ENCODE measurements at regions not wholly inside any gene's neighbourhood (a gene's known extent, or its start where the extent isn't known, plus 50 kb on each side); places are given as distances from the start of the nearest gene placed in this dataset.

DNA sequence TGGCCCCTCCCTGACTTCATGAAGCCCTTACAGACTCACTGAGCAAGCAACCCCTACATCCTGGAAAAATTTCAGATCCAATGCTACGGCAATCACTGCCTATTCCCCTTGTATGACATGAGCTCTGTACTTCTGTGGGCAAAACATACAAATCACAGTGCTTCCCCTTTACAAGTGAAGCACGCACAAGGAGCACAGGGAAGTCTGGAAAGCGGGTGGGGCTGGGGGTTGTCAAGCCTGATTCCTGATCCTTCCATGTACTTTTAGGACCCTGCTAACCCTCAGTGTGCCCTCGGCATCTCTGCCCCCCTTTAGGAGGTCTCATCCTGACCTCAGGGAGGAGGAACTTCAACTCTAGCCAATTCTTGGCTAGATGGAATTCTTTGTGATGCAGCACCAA is 405.7 kb upstream of the POU3F1 start:
- WGBS (ENCODE audit: extremely low coverage, insufficient coverage, insufficient read length): no CpG with 5 or more reads among the region's 4 CpGs
- H2BK120ac ChIP-seq (ENCODE audit: insufficient read depth, low read length, poor library complexity): no peak overlapping the region
- no peak overlapping the region for H4K91ac ChIP-seq (ENCODE audit: low read depth, low read length)
- no peak overlapping the region for H3K23ac ChIP-seq (ENCODE audit: low read length)
- no peak overlapping the region for H2BK5ac ChIP-seq (ENCODE audit: low read depth, low read length, poor library complexity)
- no peak for DNase-seq
- H3K4me3 ChIP-seq (ENCODE audit: low read depth, low read length): no peak overlapping the region
- no peaks in the 10 kb centered on the region for H3K27me3 ChIP-seq (ENCODE audit: insufficient read depth, low read length)
- H3K14ac ChIP-seq (ENCODE audit: low read length): no peak overlapping the region
- peaks cover 4% of the 10 kb centered on the region for H3K9me3 ChIP-seq (ENCODE audit: insufficient read depth, low read depth, low read length)
- peaks cover 2 to 3% of the 10 kb centered on the region in 2 experiments for H3K4me1 ChIP-seq (ENCODE audit: control insufficient read depth in 1 of 2, insufficient read depth in 2 of 2, low read length in 2 of 2)
- no peaks in the 10 kb centered on the region for H3K79me2 ChIP-seq (ENCODE audit: control insufficient read depth, insufficient read depth, low read length, poor library complexity)
- H4K8ac ChIP-seq (ENCODE audit: low read depth, low read length): no peak overlapping the region
- no peaks in the 10 kb centered on the region for H3K36me3 ChIP-seq (ENCODE audit: control insufficient read depth in 1 of 2, insufficient read depth in 2 of 2, low read length in 2 of 2)
- no peak overlapping the region for H4K12ac ChIP-seq (ENCODE audit: low read depth, low read length)
- no peak overlapping the region for H2AK5ac ChIP-seq (ENCODE audit: low read length)
- H3K4ac ChIP-seq (ENCODE audit: low read depth, low read length): no peak overlapping the region
- no peak overlapping the region for H3K27ac ChIP-seq (ENCODE audit: low read depth, low read length)
- no peaks in the 10 kb centered on the region for H3K79me1 ChIP-seq (ENCODE audit: low read length)
- H3K9ac ChIP-seq (ENCODE audit: low read length): no peak overlapping the region
- H3K18ac ChIP-seq (ENCODE audit: low read length): no peak overlapping the region
- H3K4me2 ChIP-seq (ENCODE audit: low read length): no peak overlapping the region
- no peak overlapping the region for H2AFZ ChIP-seq (ENCODE audit: insufficient read depth, low read length, poor library complexity)
- no peak overlapping the region for H2BK12ac ChIP-seq (ENCODE audit: low read length)

DNA sequence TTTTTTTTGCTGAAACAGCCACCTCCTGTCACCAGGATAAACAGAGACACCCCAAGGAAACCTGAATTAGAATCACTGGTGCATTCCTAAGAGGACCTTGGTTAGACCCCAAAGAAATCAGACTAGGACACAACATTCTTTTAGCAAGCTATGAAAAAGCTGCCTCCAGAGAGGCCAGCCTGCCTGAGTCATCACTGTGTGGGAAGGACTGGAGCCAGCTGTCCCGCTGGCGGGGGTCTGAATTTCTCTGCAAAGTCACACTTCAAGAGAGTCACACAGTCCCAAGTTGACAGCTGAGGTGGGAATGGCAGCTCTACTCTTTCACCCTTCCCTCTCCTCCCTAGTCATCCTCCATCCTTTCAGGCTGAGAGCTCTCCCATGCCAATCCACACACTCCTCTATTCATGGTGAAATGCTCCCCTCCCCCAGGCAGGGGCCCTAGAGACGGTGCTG is 405.0 kb upstream of the POU3F1 start:
- no peak overlapping the region for H4K8ac ChIP-seq (ENCODE audit: low read depth, low read length)
- no peak overlapping the region for H3K4me3 ChIP-seq (ENCODE audit: low read depth, low read length)
- H4K91ac ChIP-seq (ENCODE audit: low read depth, low read length): no peak overlapping the region
- H4K12ac ChIP-seq (ENCODE audit: low read depth, low read length): no peak overlapping the region
- no CpG with 5 or more reads among the region's 3 CpGs for WGBS (ENCODE audit: extremely low coverage, insufficient coverage, insufficient read length)
- H3K79me2 ChIP-seq (ENCODE audit: control insufficient read depth, insufficient read depth, low read length, poor library complexity): no peaks in the 10 kb centered on the region
- H3K79me1 ChIP-seq (ENCODE audit: low read length): no peaks in the 10 kb centered on the region
- peaks cover 4% of the 10 kb centered on the region for H3K9me3 ChIP-seq (ENCODE audit: insufficient read depth, low read depth, low read length)
- H3K9ac ChIP-seq (ENCODE audit: low read length): no peak overlapping the region
- no peak overlapping the region for H3K4ac ChIP-seq (ENCODE audit: low read depth, low read length)
- H3K27me3 ChIP-seq (ENCODE audit: insufficient read depth, low read length): no peaks in the 10 kb centered on the region
- no peak overlapping the region for H3K18ac ChIP-seq (ENCODE audit: low read length)
- H2AK5ac ChIP-seq (ENCODE audit: low read length): no peak overlapping the region
- H3K23ac ChIP-seq (ENCODE audit: low read length): no peak overlapping the region
- H3K4me1 ChIP-seq (ENCODE audit: control insufficient read depth in 1 of 2, insufficient read depth in 2 of 2, low read length in 2 of 2): peaks cover 2 to 3% of the 10 kb centered on the region in 2 experiments
- H2BK5ac ChIP-seq (ENCODE audit: low read depth, low read length, poor library complexity): no peak overlapping the region
- H2BK120ac ChIP-seq (ENCODE audit: insufficient read depth, low read length, poor library complexity): no peak overlapping the region
- H3K14ac ChIP-seq (ENCODE audit: low read length): no peak overlapping the region
- H2AFZ ChIP-seq (ENCODE audit: insufficient read depth, low read length, poor library complexity): no peak overlapping the region
- no peak overlapping the region for H3K27ac ChIP-seq (ENCODE audit: low read depth, low read length)
- peak overlapping the region; percentile 7 for H3K4me2 ChIP-seq (ENCODE audit: low read length)
- no peak for DNase-seq
- H3K36me3 ChIP-seq (ENCODE audit: control insufficient read depth in 1 of 2, insufficient read depth in 2 of 2, low read length in 2 of 2): no peaks in the 10 kb centered on the region
- H2BK12ac ChIP-seq (ENCODE audit: low read length): no peak overlapping the region

DNA sequence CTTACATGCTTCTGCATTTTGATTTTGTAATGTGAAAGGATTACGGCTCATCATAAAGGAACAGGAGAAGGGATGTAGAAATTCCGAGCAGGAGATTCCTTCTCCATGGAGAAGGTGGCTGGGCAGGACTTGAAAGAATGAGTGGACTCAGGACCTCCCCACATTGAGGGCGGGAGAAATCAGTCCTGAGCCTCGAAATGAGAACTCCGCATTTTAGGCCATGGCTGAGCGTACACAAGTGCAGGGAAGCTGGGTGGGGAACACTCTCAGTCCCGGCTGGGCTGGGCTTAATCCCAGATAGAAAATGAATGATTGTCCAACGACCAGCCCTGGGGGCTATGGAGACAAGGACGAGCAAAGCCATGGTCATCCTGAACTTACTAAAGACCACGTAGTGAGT is 402.3 kb upstream of the POU3F1 start:
- no peak overlapping the region for H2BK12ac ChIP-seq (ENCODE audit: low read length)
- H4K12ac ChIP-seq (ENCODE audit: low read depth, low read length): no peak overlapping the region
- H3K4me3 ChIP-seq (ENCODE audit: low read depth, low read length): no peak overlapping the region
- H3K27ac ChIP-seq (ENCODE audit: low read depth, low read length): no peak overlapping the region
- WGBS (ENCODE audit: extremely low coverage, insufficient coverage, insufficient read length): no CpG with 5 or more reads among the region's 10 CpGs
- no peak overlapping the region for H3K4me2 ChIP-seq (ENCODE audit: low read length)
- DNase-seq: no peak
- H2AK5ac ChIP-seq (ENCODE audit: low read length): no peak overlapping the region
- no peaks in the 10 kb centered on the region for H3K79me2 ChIP-seq (ENCODE audit: control insufficient read depth, insufficient read depth, low read length, poor library complexity)
- H3K23ac ChIP-seq (ENCODE audit: low read length): no peak overlapping the region
- H2AFZ ChIP-seq (ENCODE audit: insufficient read depth, low read length, poor library complexity): no peak overlapping the region
- no peaks in the 10 kb centered on the region for H3K36me3 ChIP-seq (ENCODE audit: control insufficient read depth in 1 of 2, insufficient read depth in 2 of 2, low read length in 2 of 2)
- no peaks in the 10 kb centered on the region for H3K27me3 ChIP-seq (ENCODE audit: insufficient read depth, low read length)
- no peak overlapping the region for H4K91ac ChIP-seq (ENCODE audit: low read depth, low read length)
- H3K14ac ChIP-seq (ENCODE audit: low read length): no peak overlapping the region
- H2BK120ac ChIP-seq (ENCODE audit: insufficient read depth, low read length, poor library complexity): no peak overlapping the region
- H3K79me1 ChIP-seq (ENCODE audit: low read length): no peaks in the 10 kb centered on the region
- H4K8ac ChIP-seq (ENCODE audit: low read depth, low read length): no peak overlapping the region
- no peak overlapping the region for H3K4ac ChIP-seq (ENCODE audit: low read depth, low read length)
- H3K4me1 ChIP-seq (ENCODE audit: control insufficient read depth in 1 of 2, insufficient read depth in 2 of 2, low read length in 2 of 2): peaks cover 2 to 3% of the 10 kb centered on the region in 2 experiments
- H3K9me3 ChIP-seq (ENCODE audit: insufficient read depth, low read depth, low read length): no peaks in the 10 kb centered on the region
- no peak overlapping the region for H2BK5ac ChIP-seq (ENCODE audit: low read depth, low read length, poor library complexity)
- H3K9ac ChIP-seq (ENCODE audit: low read length): no peak overlapping the region
- no peak overlapping the region for H3K18ac ChIP-seq (ENCODE audit: low read length)

DNA sequence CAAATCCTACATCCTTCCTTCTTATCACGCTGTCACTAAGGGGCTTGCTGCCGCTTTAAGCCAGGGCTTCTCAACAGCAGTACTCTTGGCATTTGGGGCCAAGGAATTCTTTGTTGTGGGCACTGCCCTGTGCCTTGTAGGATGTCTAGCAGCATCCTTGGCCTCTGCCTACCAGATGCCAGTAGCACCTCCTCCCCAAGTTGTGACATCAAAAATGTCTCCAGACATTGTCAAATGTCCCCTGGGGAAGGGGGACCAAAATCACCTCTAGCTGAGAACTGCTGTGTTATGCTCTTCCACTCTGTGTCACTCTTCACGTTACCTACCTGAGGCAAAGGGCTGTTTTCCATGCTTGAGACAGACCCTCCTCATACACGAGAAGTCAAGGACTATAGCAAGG is 400.3 kb upstream of the POU3F1 start:
- no peak for DNase-seq
- H3K4me2 ChIP-seq (ENCODE audit: low read length): no peak overlapping the region
- no peak overlapping the region for H3K4ac ChIP-seq (ENCODE audit: low read depth, low read length)
- H3K23ac ChIP-seq (ENCODE audit: low read length): no peak overlapping the region
- no peaks in the 10 kb centered on the region for H3K9me3 ChIP-seq (ENCODE audit: insufficient read depth, low read depth, low read length)
- no peak overlapping the region for H2BK12ac ChIP-seq (ENCODE audit: low read length)
- H3K14ac ChIP-seq (ENCODE audit: low read length): no peak overlapping the region
- H2BK120ac ChIP-seq (ENCODE audit: insufficient read depth, low read length, poor library complexity): no peak overlapping the region
- no peak overlapping the region for H4K91ac ChIP-seq (ENCODE audit: low read depth, low read length)
- H3K27me3 ChIP-seq (ENCODE audit: insufficient read depth, low read length): no peaks in the 10 kb centered on the region
- H3K9ac ChIP-seq (ENCODE audit: low read length): no peak overlapping the region
- H4K8ac ChIP-seq (ENCODE audit: low read depth, low read length): no peak overlapping the region
- H2AK5ac ChIP-seq (ENCODE audit: low read length): no peak overlapping the region
- H3K4me1 ChIP-seq (ENCODE audit: control insufficient read depth in 1 of 2, insufficient read depth in 2 of 2, low read length in 2 of 2): peaks cover 2 to 3% of the 10 kb centered on the region in 2 experiments
- no peak overlapping the region for H3K4me3 ChIP-seq (ENCODE audit: low read depth, low read length)
- WGBS (ENCODE audit: extremely low coverage, insufficient coverage, insufficient read length): no CpG with 5 or more reads among the region's 4 CpGs
- H3K18ac ChIP-seq (ENCODE audit: low read length): no peak overlapping the region
- no peak overlapping the region for H3K27ac ChIP-seq (ENCODE audit: low read depth, low read length)
- no peak overlapping the region for H2BK5ac ChIP-seq (ENCODE audit: low read depth, low read length, poor library complexity)
- no peak overlapping the region for H2AFZ ChIP-seq (ENCODE audit: insufficient read depth, low read length, poor library complexity)
- H3K36me3 ChIP-seq (ENCODE audit: control insufficient read depth in 1 of 2, insufficient read depth in 2 of 2, low read length in 2 of 2): no peaks in the 10 kb centered on the region
- H4K12ac ChIP-seq (ENCODE audit: low read depth, low read length): no peak overlapping the region
- H3K79me2 ChIP-seq (ENCODE audit: control insufficient read depth, insufficient read depth, low read length, poor library complexity): no peaks in the 10 kb centered on the region
- no peaks in the 10 kb centered on the region for H3K79me1 ChIP-seq (ENCODE audit: low read length)

Data from trophoblast cell (in vitro differentiated cells and primary cell).